GM18505 (cell line): ENCODE measurements at regions not wholly inside any gene's neighbourhood (a gene's known extent, or its start where the extent isn't known, plus 50 kb on each side); places are given as distances from the start of the nearest gene placed in this dataset.

Source experiments
- ATAC-seq: cut with Tn5 transposase; IDR thresholded peaks from one replicate; pipeline ENCODE4 v1.9.1; 2021; ENCODE audit not compliant: unreplicated experiment
- POLR2A ChIP-seq: IDR thresholded peaks from 4 replicates; pipeline ENCODE4 v1.6.1; 2011; ENCODE audit warnings: borderline replicate concordance; ENCODE audit not compliant: insufficient read depth, insufficient read length; ENCODE audit errors: extremely low read depth

DNA sequence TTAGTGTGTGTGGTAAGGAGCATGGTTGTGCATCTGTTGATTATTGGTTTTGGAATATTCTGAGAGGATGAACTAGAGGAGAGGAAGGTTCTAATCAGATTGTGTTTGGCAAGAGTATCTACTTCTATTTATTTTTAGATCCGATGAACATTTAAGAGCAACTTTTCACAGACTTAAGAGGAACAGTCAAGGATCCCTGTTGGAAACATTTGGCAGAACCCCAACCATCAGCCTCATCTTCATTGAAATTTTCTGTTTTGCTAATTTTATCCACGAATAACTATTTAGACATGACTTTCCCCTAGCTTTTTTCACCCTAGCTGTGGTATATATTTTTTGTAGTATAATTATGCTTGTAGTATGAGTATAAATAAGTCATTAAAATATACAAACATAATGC is 868.5 kb downstream of the MAT2B start:
- ATAC-seq: no peak
- no peak for TF ChIP-seq POLR2A

DNA sequence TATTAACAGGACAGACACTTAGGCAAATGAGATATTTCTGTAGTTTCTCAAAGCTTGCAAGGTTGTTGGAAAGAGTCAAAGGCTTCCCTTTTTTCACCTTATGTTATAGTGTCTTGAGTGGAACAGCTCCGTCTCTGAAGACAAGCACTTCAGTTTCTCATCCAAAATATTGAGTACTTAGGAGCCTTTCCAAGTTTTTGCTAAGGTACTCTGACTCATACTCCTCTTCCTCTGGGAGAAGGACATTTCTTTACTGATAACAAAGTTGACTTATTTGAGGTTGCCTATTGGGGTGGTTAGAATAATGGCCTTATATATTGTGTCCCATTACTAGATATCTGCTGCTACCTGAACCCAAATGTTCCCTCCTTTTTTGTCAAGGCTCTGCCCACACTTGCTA is 869.6 kb downstream of the MAT2B start:
- TF ChIP-seq POLR2A: no peak
- ATAC-seq: no peak

DNA sequence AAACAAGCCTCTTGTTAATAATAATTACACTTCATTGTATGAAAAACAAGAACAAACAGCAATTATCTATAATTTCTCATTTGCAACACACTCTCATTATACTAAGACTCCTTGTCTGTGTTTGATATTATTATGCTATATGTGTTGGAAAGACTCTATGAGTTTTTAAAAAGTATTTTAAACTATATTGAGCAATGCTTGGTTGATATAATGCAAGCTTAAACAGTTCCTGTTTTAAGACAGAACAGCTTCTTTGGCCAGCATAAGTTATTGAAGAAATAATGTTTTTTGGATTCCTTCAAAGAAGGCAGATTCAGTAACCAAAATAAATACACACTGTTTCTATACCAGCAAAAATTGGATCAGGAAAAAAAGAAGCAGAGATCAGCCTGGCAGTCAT is 871.4 kb downstream of the MAT2B start:
- TF ChIP-seq POLR2A: no peak
- ATAC-seq: no peak

DNA sequence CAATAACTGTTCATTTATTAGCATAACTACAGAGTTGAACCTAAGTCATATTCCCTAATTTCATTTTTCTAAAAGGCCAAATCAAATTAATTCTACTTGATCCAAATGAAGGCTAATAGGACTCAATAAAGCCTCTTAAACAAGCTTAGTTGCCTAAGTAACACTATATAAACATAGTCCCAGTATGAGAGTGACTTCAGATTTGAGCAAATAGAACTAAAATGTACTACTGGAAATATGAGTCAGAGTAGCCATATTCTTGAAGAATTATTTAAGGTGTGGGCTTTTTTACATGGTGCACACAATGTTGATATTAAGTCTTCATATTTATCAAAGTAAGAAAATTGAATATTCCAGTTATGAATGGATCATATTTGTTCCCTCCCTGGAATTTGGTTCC is 872.3 kb downstream of the MAT2B start:
- no peak for TF ChIP-seq POLR2A
- no peak for ATAC-seq

DNA sequence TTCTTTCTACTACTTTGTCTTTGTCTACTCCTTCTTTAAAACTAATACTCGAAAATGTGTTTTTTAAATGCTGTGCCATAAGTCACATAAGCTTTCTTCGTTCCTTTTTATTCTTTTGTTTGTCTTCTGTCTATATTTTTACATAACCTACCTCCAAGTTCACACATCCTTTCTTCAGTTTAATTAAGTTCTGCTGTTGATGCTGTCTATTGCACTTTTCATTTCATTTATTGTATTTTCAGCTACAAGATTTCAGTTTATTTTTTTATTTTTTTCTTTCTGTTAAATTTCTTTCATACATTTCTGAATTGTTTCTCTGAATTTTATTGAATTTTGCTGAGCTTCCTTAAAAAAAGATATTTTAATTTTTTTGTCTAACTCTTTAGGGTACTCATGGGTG is 878.2 kb downstream of the MAT2B start:
- no peak for ATAC-seq
- no peak for TF ChIP-seq POLR2A

DNA sequence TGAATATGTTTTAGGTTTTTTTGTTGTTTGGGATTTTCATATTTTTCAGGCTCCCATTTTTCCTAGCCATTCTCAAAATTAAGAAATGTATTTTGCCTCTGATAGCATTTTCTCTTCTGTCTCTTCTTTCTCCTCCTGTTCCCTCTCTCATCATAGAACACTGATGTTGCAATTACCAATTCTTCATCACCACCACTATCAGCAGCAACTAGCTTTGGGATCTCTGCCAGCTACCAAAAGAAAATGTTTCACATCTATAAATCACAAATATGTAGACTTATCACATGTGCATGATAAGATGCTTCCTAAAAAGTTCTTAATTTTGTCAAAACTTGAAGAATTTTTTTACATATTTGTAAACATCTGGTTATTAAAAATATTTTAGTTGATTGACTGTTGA is 887.1 kb downstream of the MAT2B start:
- no peak for TF ChIP-seq POLR2A
- ATAC-seq: no peak

DNA sequence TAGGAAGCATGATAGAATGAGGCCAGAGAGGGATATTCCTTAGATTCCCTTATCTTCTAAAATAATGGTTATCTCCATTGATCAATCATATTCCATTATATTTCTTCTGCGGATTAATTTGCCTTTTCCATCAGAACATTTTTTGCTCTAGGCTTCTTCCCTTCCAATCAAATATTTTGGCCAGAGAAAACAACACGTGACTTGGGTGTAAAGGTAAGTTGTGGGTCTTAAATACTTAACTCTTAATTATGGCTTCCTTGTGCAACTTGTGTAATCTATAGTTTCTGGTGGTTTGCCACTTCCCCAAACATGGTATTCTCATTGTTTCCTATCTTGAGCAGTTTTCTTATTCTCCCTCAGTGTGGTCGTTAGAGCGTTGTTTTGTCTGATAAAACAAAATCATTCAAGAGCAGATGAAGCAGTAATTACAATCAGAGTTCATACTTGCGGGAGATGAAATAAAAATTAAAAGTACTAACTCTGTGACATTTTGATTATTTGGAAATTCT is 889.3 kb downstream of the MAT2B start:
- TF ChIP-seq POLR2A: no peak
- no peak for ATAC-seq

DNA sequence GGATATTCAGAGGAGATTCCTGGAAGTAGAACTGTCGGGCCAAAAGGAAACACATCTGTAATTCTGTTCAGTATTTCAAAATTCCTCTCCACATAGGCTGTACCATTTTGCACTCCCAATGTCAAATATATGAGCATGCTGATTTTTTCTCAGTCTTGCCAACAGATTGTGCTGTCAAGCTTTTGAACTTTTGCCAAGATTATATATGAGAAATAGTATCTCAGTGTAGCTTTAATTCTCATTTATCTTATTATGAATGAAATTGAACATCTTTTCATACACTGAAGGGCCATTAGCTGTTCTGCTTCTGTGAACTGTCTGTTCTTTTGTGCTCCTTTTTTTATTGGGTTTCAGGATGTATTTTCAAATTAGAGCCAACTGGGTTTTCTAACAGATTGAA is 907.1 kb downstream of the MAT2B start:
- no peak for ATAC-seq
- no peak for TF ChIP-seq POLR2A

DNA sequence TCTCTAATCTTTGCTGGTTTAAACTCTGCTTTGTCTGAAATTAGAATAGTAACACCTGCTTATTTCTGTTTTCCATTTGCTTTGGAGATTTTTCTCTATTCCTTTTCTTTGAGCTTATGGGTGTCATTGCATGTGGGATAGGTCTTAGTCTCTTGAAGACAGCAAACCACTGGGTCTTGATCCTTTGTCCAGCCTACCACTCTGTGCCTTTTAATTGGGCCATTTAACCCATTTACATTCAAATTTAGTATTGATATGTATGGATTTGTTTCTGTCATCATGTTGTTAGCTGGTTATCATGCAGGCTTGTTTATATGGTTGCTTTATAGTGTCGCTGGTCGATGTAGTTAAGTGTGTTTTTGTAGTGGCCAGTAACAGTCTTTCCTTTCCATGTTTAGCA is 914.7 kb downstream of the MAT2B start:
- ATAC-seq: no peak
- TF ChIP-seq POLR2A: no peak

DNA sequence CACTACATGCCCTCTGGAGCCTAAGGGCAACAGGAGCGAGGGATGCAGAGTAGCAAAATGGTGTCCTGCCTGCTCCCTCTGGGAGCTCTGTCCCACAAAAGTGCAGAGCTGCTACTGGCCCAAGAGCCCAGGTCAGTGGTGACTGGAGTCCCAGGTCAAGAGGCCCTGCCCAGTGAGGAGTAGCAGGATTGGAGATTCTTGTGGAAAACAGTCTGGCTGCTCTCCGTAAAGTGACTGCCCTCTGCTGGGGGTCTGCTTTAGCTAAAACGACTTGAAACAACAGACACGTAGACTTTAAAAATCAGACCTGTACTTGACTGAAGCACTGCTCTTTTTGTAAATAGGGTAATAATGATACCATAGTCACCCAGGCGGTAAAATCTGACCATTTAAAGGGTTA is 917.0 kb downstream of the MAT2B start:
- ATAC-seq: no peak
- TF ChIP-seq POLR2A: no peak

DNA sequence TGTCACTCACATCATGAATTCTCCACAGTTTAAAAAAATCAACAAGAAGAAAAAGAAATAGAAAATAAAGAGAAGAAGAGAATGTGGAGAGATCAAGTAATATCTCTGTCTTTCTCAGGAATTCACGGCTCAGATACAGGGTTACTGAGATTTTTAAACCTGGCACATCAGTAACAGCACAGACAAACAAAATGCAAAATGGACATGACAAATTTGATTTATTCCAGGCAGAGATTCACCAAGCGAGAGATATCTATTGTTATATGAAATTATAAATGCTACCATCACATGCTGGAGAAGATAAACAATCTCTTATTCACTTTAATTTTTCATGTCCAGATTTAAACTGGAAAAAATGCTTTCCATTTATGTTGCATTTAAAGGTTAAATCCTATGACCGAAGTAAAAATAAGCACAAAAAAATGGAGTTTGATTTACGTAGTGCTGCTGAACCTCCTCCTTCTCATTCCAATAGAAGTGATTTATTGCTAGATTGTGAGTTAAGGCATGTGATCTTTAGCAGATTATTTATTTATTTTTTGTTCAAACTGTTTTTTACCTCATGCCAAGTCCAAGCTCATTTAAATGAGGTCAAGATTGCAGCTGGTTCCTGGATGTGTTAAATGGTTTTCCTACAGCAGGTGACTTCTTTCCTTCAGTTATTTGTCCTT is 926.4 kb downstream of the MAT2B start:
- ATAC-seq: no peak
- no peak for TF ChIP-seq POLR2A

DNA sequence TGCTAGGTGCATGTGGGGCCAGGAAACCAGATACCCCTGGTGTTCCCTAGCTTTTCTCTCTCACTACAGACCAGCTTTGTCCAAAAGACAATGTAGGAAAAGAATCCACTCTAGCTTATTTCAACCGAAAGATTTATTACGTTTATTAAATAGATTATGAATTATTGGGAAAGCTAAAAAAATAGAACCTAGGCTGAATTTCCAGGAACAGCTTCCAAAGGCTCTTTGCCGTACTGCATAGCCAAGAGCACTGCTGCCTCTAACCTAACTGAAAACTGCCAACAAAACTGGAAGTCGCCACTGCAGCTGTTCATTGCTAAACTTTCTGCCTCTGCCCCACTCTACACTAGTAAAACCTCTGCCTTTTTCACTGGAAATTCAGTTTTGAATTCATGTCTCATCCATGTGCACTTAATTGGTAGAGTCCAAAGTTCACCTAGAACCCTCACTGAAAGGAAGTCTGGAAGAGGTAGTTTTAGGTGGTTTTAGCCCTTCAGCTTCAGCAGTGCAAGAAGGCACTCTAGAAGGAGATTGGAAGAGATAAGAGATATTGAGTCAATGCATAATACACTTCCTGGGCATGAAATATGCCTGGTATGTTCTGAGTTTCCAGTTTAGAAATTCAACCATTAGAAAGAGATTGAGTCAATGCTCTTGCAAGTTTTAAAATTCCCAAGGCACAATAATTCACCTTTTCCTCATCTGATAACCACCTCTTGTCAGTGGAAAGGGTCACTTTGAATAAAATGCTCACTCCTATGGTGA is 927.9 kb downstream of the MAT2B start:
- ATAC-seq: no peak

DNA sequence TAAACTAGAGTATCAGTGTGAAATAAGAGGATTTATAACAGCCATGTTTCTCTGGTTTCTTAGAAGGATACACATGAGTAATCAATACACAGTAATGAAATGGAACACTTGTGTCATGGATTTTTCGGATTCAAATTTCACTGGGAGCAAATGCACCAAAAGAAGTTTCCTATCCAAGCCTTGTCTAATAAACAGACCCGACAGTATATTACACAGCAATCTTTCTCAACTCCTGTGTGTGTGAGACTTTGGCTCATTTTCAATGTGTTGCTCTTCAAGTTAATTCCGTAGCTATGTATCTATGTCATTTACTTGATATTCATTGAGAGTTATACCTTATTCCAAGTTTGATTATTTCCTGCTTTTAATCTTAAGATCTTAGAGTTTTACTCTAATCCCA is 930.2 kb downstream of the MAT2B start:
- TF ChIP-seq POLR2A: no peak
- ATAC-seq: no peak

More for the DNA sequence above, 927.9 kb downstream of the MAT2B start:
- no peak for TF ChIP-seq POLR2A

DNA sequence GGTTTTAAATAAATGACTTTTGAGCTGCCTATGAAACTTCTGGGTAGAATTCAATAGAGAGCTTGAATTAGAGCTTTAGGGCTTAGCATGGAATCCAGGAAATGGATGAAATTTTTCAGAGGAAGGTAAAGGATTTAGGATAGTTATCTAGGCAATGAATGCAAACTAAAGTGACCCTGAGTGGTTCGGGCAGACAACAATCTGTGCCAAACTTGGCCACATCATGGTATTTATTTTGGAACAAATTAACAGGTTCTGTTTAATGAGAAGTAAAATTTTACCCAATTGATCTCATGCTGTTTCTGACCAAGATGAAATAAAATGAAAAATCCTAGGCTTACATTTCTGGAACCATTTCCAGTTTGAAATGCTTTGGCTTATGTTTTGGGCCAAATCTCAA is 934.4 kb downstream of the MAT2B start:
- no peak for TF ChIP-seq POLR2A
- no peak for ATAC-seq
